ENCODE measurements at regions not wholly inside any gene's neighbourhood (a gene's known extent, or its start where the extent isn't known, plus 50 kb on each side); places are given as distances from the start of the nearest gene placed in this dataset.

DNA sequence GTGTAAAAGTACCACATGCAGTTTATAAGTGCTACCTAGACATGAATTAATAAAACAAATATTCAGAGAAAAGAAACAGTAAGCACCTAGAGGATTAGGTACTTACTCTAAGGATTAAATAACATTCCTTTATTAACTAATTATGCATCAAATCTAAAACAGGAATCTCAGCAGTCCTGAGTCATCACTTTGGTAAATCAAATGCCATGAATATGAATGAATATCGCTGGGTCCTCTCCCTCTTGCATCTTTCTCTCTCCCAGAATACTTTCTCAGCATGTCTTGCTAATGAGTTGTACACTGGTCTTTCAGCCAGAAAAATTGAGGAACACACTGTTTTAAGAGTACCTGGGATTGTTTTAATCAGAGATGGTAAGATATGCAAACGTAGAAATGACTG is 225.5 kb upstream of the NFE2L3 start:
- no peaks in the 10 kb centered on the region for H3K36me3 ChIP-seq (ENCODE audit: control insufficient read depth, insufficient read depth, low read length)
- TF ChIP-seq CTCF (IDR thresholded peaks at IDR 0.05): no peak
- no peaks in the 10 kb centered on the region for H3K27me3 ChIP-seq (ENCODE audit: control insufficient read depth, insufficient read depth, low read length)
- no peak overlapping the region for H3K4me2 ChIP-seq (ENCODE audit: low read length)
- H3K9me3 ChIP-seq (ENCODE audit: control insufficient read depth, low read length): no peaks in the 10 kb centered on the region
- H3K4me1 ChIP-seq: no peaks in the 10 kb centered on the region
- no peak overlapping the region for H2AFZ ChIP-seq
- no peak overlapping the region for H3K9ac ChIP-seq
- H3K79me2 ChIP-seq: no peaks in the 10 kb centered on the region
- no peak overlapping the region for H3K27ac ChIP-seq
- no peak overlapping the region for H3K4me3 ChIP-seq (ENCODE audit: low read depth, low read length)

DNA sequence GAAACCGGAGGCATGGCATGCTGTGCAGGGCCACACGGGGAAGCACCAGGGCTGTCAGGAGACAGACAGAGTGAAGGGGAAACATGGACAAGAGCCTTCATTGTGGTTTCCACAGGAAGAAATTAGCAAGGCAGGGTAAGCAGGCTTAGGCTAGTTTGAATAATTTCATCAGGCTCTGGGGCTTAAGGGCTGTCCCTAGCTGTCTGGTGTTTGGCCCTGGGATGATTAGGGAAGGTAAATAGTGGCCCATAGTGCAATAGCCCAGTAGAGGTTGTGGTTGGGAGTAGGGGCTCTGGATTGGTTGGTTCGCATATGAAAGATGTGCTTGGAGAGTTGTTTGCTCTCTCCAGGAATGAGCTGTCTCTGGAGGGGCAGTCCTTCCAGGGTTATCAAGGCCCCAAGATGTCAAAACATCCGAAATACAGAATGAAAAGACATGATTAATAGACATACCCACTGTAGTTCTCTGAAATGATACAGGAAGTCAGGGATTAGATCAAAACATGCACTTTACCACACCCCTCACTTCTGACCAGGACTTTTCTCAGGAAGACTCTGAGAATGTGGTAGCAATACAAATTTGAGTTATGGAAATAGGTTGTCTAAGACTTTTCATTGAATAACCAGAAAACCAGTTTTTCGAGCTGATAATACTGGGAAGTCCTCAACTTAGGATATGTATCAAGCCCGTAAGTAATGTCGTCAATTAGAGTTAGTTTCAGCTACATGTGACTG is 224.9 kb upstream of the NFE2L3 start:
- no peak for TF ChIP-seq CTCF (IDR thresholded peaks at IDR 0.05)

DNA sequence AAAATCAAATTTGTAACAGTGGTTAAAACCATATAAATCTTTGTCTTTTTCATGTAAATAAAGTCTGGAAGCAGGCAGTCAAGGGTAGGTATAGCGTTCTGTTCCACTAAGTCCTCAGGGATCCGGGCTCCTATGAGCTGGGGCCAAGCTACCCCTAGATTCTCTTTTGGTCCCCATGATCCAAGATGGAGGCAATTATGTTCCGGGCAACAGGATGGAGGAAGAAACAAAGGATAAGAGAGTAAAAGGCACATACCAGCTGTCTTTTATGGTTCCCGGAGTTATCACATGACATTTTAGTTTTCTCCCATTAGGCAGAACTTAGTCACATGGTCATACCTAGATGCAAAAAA is 224.4 kb upstream of the NFE2L3 start:
- H2AFZ ChIP-seq: no peak overlapping the region
- H3K4me3 ChIP-seq (ENCODE audit: low read depth, low read length): no peak overlapping the region
- no peaks in the 10 kb centered on the region for H3K9me3 ChIP-seq (ENCODE audit: control insufficient read depth, low read length)
- H3K79me2 ChIP-seq: no peaks in the 10 kb centered on the region
- H3K4me1 ChIP-seq: no peaks in the 10 kb centered on the region
- TF ChIP-seq CTCF (IDR thresholded peaks at IDR 0.05): no peak
- H3K27ac ChIP-seq: no peak overlapping the region
- H3K9ac ChIP-seq: no peak overlapping the region
- no peaks in the 10 kb centered on the region for H3K27me3 ChIP-seq (ENCODE audit: control insufficient read depth, insufficient read depth, low read length)
- no peak overlapping the region for H3K4me2 ChIP-seq (ENCODE audit: low read length)
- no peaks in the 10 kb centered on the region for H3K36me3 ChIP-seq (ENCODE audit: control insufficient read depth, insufficient read depth, low read length)

More for the DNA sequence above, 224.9 kb upstream of the NFE2L3 start:
- Histone ChIP-seq H3K9ac (no peak overlapping the region), H3K4me3 (ENCODE audit: low read depth, low read length) (no peak overlapping the region), H3K4me1 (no peaks in the 10 kb centered on the region), H3K4me2 (ENCODE audit: low read length) (no peak overlapping the region), H3K79me2 (no peaks in the 10 kb centered on the region), H3K27ac (no peak overlapping the region), H3K27me3 (ENCODE audit: control insufficient read depth, insufficient read depth, low read length) (no peaks in the 10 kb centered on the region), H3K9me3 (ENCODE audit: control insufficient read depth, low read length) (no peaks in the 10 kb centered on the region), H3K36me3 (ENCODE audit: control insufficient read depth, insufficient read depth, low read length) (no peaks in the 10 kb centered on the region), H2AFZ (no peak overlapping the region)

GRCh38 chr7:25928549-25929330 is 223.3 kb upstream of the NFE2L3 start:
- no peaks in the 10 kb centered on the region for H3K27me3 ChIP-seq (ENCODE audit: control insufficient read depth, insufficient read depth, low read length)
- H3K9ac ChIP-seq: no peak overlapping the region
- no peak overlapping the region for H2AFZ ChIP-seq
- H3K79me2 ChIP-seq: no peaks in the 10 kb centered on the region
- no peaks in the 10 kb centered on the region for H3K36me3 ChIP-seq (ENCODE audit: control insufficient read depth, insufficient read depth, low read length)
- no peak for TF ChIP-seq CTCF (IDR thresholded peaks at IDR 0.05)
- H3K4me3 ChIP-seq (ENCODE audit: low read depth, low read length): no peak overlapping the region
- H3K4me1 ChIP-seq: no peaks in the 10 kb centered on the region
- no peak overlapping the region for H3K27ac ChIP-seq
- H3K9me3 ChIP-seq (ENCODE audit: control insufficient read depth, low read length): no peaks in the 10 kb centered on the region
- no peak overlapping the region for H3K4me2 ChIP-seq (ENCODE audit: low read length)
